HG03571 (cell line): ENCODE measurements at regions not wholly inside any gene's neighbourhood (a gene's known extent, or its start where the extent isn't known, plus 50 kb on each side); places are given as distances from the start of the nearest gene placed in this dataset.
"Not testable (repeated sequence)": the region's sequence is repeated elsewhere in the genome, so short reads cannot be mapped to it uniquely, and the experiment has no call there.

ENCODE experiments used
- ATAC-seq: cut with Tn5 transposase; IDR thresholded peaks from one replicate; pipeline ENCODE4 v1.9.1; 2021; ENCODE audit not compliant: unreplicated experiment

GRCh38 chr10:107542607-107543006, 378.1 kb upstream of the SORCS1 start:
- ATAC-seq = no peak

- no peak for ATAC-seq
Measured at GRCh38 chr10:107542016-107542415, 377.5 kb upstream of the SORCS1 start.

DNA sequence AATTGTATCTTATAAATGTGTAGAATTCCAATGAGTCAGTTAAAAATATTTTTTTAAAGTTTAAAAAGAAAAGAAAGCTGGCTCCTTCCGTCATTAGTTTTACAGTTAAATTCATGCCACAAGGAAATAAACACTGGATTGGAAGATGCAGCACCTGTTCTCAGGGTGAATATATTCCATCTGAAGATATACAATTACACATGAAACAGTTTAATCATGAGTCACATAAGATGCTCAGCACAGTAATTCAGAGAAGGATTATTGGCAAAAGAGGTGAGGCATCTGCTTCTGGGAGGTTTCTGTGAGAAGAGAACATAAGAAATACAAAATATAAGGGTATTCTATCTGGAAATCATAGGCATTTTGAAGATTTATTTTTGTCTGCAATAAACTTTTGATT, 376.5 kb upstream of the SORCS1 start:
- ATAC-seq = no peak

DNA sequence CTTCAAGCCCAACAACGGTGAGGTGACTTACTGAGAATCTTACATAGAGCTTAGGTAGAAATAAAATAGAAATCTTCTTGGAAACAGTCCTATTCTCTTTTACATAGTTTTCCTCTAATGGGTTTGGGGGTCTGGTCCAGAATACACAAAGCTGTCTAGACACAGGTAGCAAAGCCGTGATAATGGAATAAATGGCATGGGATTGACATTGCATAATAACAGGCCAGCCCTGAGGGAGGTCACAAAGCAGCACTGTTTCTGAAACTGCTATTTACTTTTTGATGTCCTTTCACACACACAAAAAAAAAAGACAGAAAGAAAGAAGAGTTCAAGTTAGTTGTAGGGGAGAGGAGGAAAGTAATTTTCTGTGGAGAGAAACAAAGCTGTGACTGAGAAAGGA, 364.8 kb upstream of the SORCS1 start:
- no peak for ATAC-seq

- no peak for ATAC-seq
Measured at GRCh38 chr10:107520348-107520747, 355.8 kb upstream of the SORCS1 start.

DNA sequence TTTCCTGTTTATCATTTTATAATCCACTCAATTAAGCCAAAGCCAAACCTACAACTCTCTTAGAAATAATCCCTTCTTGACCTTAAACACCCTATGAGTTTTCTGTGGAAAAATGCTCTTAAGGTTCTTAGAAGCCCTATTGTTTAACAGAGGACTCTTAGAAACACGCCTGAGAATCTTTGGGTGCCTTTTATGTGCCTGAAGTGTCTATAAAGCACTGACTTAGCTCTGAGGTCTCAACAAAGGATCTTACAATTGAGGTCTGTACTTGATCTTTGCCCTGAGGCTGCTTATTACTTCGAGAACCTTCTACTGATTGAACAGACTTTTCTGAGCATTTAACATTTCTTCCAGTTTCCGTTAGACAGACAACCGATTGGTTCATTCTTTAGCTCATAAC, 353.3 kb upstream of the SORCS1 start:
- ATAC-seq = no peak

- ATAC-seq = no peak
Measured at GRCh38 chr10:107516349-107516748, 351.8 kb upstream of the SORCS1 start.

GRCh38 chr10:107504011-107504410, 339.5 kb upstream of the SORCS1 start:
- not testable (repeated sequence) for ATAC-seq

- ATAC-seq = no peak
Measured at GRCh38 chr10:107502229-107502985, 337.9 kb upstream of the SORCS1 start.

DNA sequence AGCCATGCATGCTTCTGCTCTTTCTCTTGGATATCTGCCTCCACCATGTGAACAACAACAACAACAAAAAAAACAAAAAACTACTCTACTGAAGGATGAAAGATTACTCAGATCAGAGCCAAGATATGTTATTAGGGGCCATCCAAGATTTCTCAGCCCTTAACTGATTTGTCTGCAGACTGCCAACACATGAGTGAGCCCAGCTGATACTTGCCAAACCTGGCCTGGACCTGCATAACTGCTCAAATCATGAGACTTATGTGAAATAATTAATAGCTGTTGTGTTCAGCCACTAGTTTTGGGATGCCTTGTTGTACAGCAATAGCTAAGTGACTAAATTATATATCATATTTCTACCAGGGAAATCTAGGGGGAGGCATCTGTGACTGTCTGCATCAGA, 334.5 kb upstream of the SORCS1 start:
- no peak for ATAC-seq

DNA sequence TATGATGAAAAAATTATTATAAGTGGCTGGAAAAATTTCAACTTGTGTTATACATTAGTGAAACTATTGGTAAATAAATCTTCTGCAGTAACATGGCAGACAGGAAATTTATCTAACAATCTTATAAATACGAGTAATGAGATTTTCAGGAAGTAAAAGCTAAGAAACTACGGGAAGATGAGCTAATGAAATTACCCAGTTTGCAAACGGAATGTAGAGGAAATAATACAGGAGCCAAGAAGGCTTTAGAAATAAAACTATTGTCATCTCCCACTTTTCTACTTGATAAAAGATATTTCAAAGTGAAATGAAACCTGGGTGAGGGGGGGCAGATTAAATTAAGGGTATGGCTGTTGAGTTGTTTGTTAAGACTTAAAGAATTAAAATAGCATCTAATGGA, 332.5 kb upstream of the SORCS1 start:
- no peak for ATAC-seq

DNA sequence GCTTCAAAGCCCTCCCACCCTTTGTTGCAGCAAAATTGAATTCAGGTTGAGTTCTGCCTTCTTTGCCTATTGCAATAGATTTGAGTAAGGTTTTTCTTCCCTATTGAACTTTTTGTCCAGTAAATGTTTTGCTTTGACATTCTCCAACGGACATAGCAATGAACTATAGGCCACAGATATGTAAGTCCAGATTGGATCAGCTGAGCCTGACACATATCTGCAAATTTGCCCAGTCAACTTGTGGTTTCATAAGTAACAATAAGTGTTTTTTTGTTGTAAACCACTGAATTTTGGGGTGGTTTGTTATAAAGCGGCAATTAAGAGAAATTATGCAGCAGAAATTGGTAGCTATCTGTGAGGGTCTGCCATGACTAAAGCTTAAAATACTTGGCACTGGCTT, 332.1 kb upstream of the SORCS1 start:
- no peak for ATAC-seq

GRCh38 chr10:107492389-107492788, 327.9 kb upstream of the SORCS1 start:
- no peak for ATAC-seq

- ATAC-seq = no peak
Measured at GRCh38 chr10:107490389-107490788, 325.9 kb upstream of the SORCS1 start.

GRCh38 chr10:107487284-107487683, 322.8 kb upstream of the SORCS1 start:
- no peak for ATAC-seq

GRCh38 chr10:107485019-107485418, 320.5 kb upstream of the SORCS1 start:
- no peak for ATAC-seq

GRCh38 chr10:107481881-107482280, 317.4 kb upstream of the SORCS1 start:
- no peak for ATAC-seq

- ATAC-seq = no peak
Measured at GRCh38 chr10:107481224-107481623, 316.7 kb upstream of the SORCS1 start.

DNA sequence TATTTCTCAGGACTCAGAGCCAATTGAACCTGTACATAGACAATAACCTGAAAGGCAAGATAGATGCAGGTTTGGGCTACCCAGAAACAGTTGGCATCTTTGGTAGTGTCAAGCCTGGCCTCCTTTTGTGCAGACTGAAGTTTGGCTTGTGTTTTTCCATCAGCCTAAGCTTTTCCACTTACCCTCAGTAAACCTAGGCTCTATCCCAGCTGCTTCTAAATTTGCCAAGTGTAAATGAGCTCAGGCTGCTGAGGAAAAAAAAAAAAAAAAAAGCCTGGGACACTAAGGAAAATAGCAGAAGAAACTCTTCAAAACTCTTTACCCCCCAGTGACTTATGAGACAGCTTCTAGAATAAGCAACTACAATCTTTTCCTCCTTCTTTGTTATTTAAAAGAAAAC, 316.3 kb upstream of the SORCS1 start:
- ATAC-seq = no peak

- peak; percentile 36 for ATAC-seq
Measured at GRCh38 chr10:107477266-107477665, 312.8 kb upstream of the SORCS1 start.

DNA sequence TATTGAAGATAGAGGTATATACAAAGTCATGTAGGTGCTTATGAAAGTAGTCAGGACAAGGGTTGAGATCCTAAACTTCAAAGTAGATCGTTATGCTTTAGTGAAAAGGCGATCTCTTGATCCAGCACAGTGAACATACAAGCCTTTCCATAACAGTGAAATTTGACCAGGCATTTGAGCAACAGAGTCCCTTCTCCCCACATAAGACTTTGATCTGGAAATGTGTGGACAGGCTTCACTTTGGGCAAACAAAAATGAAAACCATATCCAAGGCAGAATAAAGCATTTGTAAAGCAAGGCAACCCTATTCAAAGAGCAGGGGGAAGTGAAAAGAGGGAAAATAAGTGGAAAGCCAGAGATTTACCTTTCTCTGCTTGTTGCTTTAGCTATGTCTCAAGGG, 311.9 kb upstream of the SORCS1 start:
- ATAC-seq = no peak

GRCh38 chr10:107474650-107475049, 310.1 kb upstream of the SORCS1 start:
- ATAC-seq = no peak

GRCh38 chr10:107473225-107473624, 308.7 kb upstream of the SORCS1 start:
- ATAC-seq = no peak
